Adrenal gland (tissue), 5 donors: ENCODE measurements at regions not wholly inside any gene's neighbourhood (a gene's known extent, or its start where the extent isn't known, plus 50 kb on each side); places are given as distances from the start of the nearest gene placed in this dataset.

ENCODE experiments used
- POLR2A ChIP-seq, 2 donors: fragments of 450-650 bp; IDR thresholded peaks; one replicate each; pipeline ENCODE4 v1.6.1; 2017; ENCODE audit warnings: antibody characterized with exemption in 2 of 2, mild to moderate bottlenecking in 2 of 2, moderate library complexity in 1 of 2
- TF ChIP-seq, protein P1 (sequence below), 6 experiments: fragments of 450-650 bp in 4 of 6; fragments of 200-600 bp in 2 of 6; sonication (generic) in 1 of 6; IDR thresholded peaks; 1 replicate in 5 of 6; 2 replicates in 1 of 6; pipeline versions ENCODE4 v1.5.1 to v1.8.0; 2016 to 2021; ENCODE audit warnings: antibody characterized with exemption in 6 of 6, mild to moderate bottlenecking in 2 of 6, moderate library complexity in 1 of 6
- donor health status: DM: no; HTN: no; CAD: no.

DNA sequence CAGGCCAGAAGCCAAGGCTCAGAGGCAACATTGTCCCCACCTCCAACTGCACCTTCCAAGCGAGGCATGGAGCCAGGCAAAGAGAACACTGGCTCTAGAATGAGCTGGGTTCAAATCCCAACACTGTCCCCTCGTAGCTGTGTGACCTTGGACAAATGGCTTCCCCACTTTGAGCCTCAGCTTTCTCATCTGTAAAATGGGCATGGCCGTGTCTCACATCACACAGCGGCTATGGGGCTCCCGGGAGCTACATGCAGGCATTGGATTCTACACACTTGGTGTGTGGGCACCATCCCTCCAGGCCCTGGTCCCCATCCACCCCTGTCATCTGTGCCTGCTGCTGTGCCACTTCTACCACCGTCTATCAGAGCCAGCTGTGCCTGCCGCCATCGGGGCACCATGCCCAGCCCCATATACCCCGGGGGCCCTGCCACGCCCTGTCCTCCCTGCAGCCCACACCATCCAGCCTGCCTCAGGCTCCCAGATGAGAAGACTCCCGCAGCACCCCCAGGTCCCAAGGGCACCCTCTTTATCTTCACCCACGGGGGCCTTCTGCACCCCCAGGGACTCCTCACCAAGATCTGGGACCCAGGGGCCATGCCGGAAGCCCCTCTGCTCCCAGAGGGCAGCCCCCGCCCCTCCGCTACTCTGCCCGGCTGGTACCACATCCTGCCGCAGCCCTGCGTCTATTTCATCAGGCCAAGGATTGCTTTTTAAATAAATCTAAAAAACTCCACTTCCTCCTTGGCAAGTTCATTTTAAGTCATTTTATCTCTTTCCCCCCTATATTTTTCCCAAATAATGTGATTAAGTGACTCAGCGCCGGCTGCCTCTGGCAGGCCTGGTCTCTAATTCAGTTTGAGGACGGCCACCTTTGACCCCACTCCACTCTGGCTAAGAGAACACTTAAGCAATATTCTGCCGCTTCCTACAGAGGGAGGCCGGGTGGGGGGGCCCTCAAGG is 107.8 kb upstream of the TARDBP start:
- TF ChIP-seq, protein P1, sequence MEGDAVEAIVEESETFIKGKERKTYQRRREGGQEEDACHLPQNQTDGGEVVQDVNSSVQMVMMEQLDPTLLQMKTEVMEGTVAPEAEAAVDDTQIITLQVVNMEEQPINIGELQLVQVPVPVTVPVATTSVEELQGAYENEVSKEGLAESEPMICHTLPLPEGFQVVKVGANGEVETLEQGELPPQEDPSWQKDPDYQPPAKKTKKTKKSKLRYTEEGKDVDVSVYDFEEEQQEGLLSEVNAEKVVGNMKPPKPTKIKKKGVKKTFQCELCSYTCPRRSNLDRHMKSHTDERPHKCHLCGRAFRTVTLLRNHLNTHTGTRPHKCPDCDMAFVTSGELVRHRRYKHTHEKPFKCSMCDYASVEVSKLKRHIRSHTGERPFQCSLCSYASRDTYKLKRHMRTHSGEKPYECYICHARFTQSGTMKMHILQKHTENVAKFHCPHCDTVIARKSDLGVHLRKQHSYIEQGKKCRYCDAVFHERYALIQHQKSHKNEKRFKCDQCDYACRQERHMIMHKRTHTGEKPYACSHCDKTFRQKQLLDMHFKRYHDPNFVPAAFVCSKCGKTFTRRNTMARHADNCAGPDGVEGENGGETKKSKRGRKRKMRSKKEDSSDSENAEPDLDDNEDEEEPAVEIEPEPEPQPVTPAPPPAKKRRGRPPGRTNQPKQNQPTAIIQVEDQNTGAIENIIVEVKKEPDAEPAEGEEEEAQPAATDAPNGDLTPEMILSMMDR (IDR thresholded peaks at IDR 0.05), result no peak
- TF ChIP-seq POLR2A (IDR thresholded peaks at IDR 0.05), result no peak
